Prostate gland (tissue), 2 donors: ENCODE measurements at regions not wholly inside any gene's neighbourhood (a gene's known extent, or its start where the extent isn't known, plus 50 kb on each side); places are given as distances from the start of the nearest gene placed in this dataset.
"Not testable (repeated sequence)": the region's sequence is repeated elsewhere in the genome, so short reads cannot be mapped to it uniquely, and the experiment has no call there.

Source experiments
- POLR2A ChIP-seq: fragments of 450-650 bp; IDR thresholded peaks from one replicate; pipeline ENCODE4 v1.6.1; 2016; ENCODE audit warnings: antibody characterized with exemption, mild to moderate bottlenecking
- TF ChIP-seq, protein P1 (sequence below), 4 experiments: fragments of 200-600 bp in 2 of 4; fragments of 450-650 bp in 2 of 4; sonication (generic) in 2 of 4; IDR thresholded peaks; 1 replicate in 3 of 4; 2 replicates in 1 of 4; pipeline ENCODE4 v1.5.1; 2016 to 2019; ENCODE audit warnings: antibody characterized with exemption in 4 of 4, mild to moderate bottlenecking in 2 of 4, moderate library complexity in 2 of 4

DNA sequence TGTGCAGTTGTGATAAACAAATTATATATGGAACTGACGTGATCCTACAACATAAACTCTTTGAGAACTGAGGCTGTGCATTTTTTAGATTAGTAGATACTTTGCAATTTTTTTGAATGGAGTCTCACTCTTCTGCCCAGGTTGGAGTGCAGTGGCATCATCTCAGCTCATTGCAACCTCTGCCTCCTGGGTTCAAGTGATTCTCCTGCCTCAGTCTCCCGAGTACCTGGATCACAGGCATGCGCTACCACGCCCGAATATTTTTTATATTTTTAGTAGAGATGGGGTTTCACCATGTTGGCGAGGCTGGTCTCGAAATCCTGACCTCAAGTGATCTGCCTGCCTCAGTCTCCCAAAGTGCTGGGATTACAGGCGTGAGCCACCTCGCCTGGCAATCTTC is 145.9 kb downstream of the POTEH start:
- TF ChIP-seq, protein P1, sequence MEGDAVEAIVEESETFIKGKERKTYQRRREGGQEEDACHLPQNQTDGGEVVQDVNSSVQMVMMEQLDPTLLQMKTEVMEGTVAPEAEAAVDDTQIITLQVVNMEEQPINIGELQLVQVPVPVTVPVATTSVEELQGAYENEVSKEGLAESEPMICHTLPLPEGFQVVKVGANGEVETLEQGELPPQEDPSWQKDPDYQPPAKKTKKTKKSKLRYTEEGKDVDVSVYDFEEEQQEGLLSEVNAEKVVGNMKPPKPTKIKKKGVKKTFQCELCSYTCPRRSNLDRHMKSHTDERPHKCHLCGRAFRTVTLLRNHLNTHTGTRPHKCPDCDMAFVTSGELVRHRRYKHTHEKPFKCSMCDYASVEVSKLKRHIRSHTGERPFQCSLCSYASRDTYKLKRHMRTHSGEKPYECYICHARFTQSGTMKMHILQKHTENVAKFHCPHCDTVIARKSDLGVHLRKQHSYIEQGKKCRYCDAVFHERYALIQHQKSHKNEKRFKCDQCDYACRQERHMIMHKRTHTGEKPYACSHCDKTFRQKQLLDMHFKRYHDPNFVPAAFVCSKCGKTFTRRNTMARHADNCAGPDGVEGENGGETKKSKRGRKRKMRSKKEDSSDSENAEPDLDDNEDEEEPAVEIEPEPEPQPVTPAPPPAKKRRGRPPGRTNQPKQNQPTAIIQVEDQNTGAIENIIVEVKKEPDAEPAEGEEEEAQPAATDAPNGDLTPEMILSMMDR (IDR thresholded peaks at IDR 0.05): not testable (repeated sequence)
- not testable (repeated sequence) for TF ChIP-seq POLR2A
